ENCODE measurements at regions not wholly inside any gene's neighbourhood (a gene's known extent, or its start where the extent isn't known, plus 50 kb on each side); places are given as distances from the start of the nearest gene placed in this dataset.

GRCh38 chr9:91160599-91161464 lies 200.9 kb downstream of the AUH start:
- TF ChIP-seq CTCF (IDR thresholded peaks at IDR 0.05) (no peak), ZFX (IDR thresholded peaks at IDR 0.05; ENCODE audit: borderline replicate concordance) (no peak)

All from 22Rv1 (cell line).